ENCODE measurements at regions not wholly inside any gene's neighbourhood (a gene's known extent, or its start where the extent isn't known, plus 50 kb on each side); places are given as distances from the start of the nearest gene placed in this dataset.

- Histone ChIP-seq H3K36me3 (ENCODE audit: insufficient read depth, low read length) (no peaks in the 10 kb centered on the region), H3K79me2 (ENCODE audit: insufficient read depth, low read length) (no peaks in the 10 kb centered on the region), H2AFZ (ENCODE audit: low read length) (no peak overlapping the region), H3K9ac (ENCODE audit: low read depth, low read length, poor library complexity, severe bottlenecking) (no peak overlapping the region), H3K4me3 (ENCODE audit: low read length, poor library complexity, severe bottlenecking) (no peak overlapping the region), H3K4me1 (ENCODE audit: insufficient read depth, low read length, poor library complexity, severe bottlenecking) (no peaks in the 10 kb centered on the region), H3K9me2 (replicated peaks; ENCODE audit: low read depth, low read length) (no peaks in the 10 kb centered on the region), H3K27me3 (ENCODE audit: insufficient read depth, low read length, poor library complexity, severe bottlenecking) (no peaks in the 10 kb centered on the region), H4K20me1 (ENCODE audit: insufficient read depth, low read length, poor library complexity, severe bottlenecking) (no peaks in the 10 kb centered on the region), H3K4me2 (ENCODE audit: low read depth, low read length, poor library complexity, severe bottlenecking) (no peak overlapping the region), H3F3A (ENCODE audit: low read depth) (no peaks in the 10 kb centered on the region), H3K9me3 (ENCODE audit: insufficient read depth, low read depth, low read length) (no peaks in the 10 kb centered on the region)
- no peak for TF ChIP-seq EZH2phosphoT487 (IDR thresholded peaks at IDR 0.05; ENCODE audit: borderline replicate concordance)
- no peak for TF ChIP-seq CTCF (conservative IDR thresholded peaks at IDR 0.05; ENCODE audit: low read length)
These were observed 316.6 kb downstream of the FIGN start for GRCh38 chr2:163419000-163419830.

GRCh38 chr2:163417596-163418337, 318.0 kb downstream of the FIGN start:
- no peaks in the 10 kb centered on the region for H3K27me3 ChIP-seq (ENCODE audit: insufficient read depth, low read length, poor library complexity, severe bottlenecking)
- H3K36me3 ChIP-seq (ENCODE audit: insufficient read depth, low read length), result no peaks in the 10 kb centered on the region
- no peaks in the 10 kb centered on the region for H3K4me1 ChIP-seq (ENCODE audit: insufficient read depth, low read length, poor library complexity, severe bottlenecking)
- no peaks in the 10 kb centered on the region for H3F3A ChIP-seq (ENCODE audit: low read depth)
- H3K9me3 ChIP-seq (ENCODE audit: insufficient read depth, low read depth, low read length), result no peaks in the 10 kb centered on the region
- H3K4me2 ChIP-seq (ENCODE audit: low read depth, low read length, poor library complexity, severe bottlenecking), result no peak overlapping the region
- H2AFZ ChIP-seq (ENCODE audit: low read length), result no peak overlapping the region
- H4K20me1 ChIP-seq (ENCODE audit: insufficient read depth, low read length, poor library complexity, severe bottlenecking), result no peaks in the 10 kb centered on the region
- no peak overlapping the region for H3K9ac ChIP-seq (ENCODE audit: low read depth, low read length, poor library complexity, severe bottlenecking)
- H3K4me3 ChIP-seq (ENCODE audit: low read length, poor library complexity, severe bottlenecking), result no peak overlapping the region
- TF ChIP-seq CTCF (conservative IDR thresholded peaks at IDR 0.05; ENCODE audit: low read length) (no peak), EZH2phosphoT487 (IDR thresholded peaks at IDR 0.05; ENCODE audit: borderline replicate concordance) (no peak)
- no peaks in the 10 kb centered on the region for H3K79me2 ChIP-seq (ENCODE audit: insufficient read depth, low read length)
- no peaks in the 10 kb centered on the region for H3K9me2 ChIP-seq (replicated peaks; ENCODE audit: low read depth, low read length)

- H3K9me3 ChIP-seq (ENCODE audit: insufficient read depth, low read depth, low read length), result no peaks in the 10 kb centered on the region
- H3K4me1 ChIP-seq (ENCODE audit: insufficient read depth, low read length, poor library complexity, severe bottlenecking), result no peaks in the 10 kb centered on the region
- no peaks in the 10 kb centered on the region for H3F3A ChIP-seq (ENCODE audit: low read depth)
- TF ChIP-seq CTCF (conservative IDR thresholded peaks at IDR 0.05; ENCODE audit: low read length) (no peak), EZH2phosphoT487 (IDR thresholded peaks at IDR 0.05; ENCODE audit: borderline replicate concordance) (no peak)
- no peak overlapping the region for H3K4me3 ChIP-seq (ENCODE audit: low read length, poor library complexity, severe bottlenecking)
- H3K9me2 ChIP-seq (replicated peaks; ENCODE audit: low read depth, low read length), result no peaks in the 10 kb centered on the region
- H2AFZ ChIP-seq (ENCODE audit: low read length), result no peak overlapping the region
- no peak overlapping the region for H3K9ac ChIP-seq (ENCODE audit: low read depth, low read length, poor library complexity, severe bottlenecking)
- H3K36me3 ChIP-seq (ENCODE audit: insufficient read depth, low read length), result no peaks in the 10 kb centered on the region
- no peak overlapping the region for H3K4me2 ChIP-seq (ENCODE audit: low read depth, low read length, poor library complexity, severe bottlenecking)
- H3K27me3 ChIP-seq (ENCODE audit: insufficient read depth, low read length, poor library complexity, severe bottlenecking), result no peaks in the 10 kb centered on the region
- no peaks in the 10 kb centered on the region for H3K79me2 ChIP-seq (ENCODE audit: insufficient read depth, low read length)
- no peaks in the 10 kb centered on the region for H4K20me1 ChIP-seq (ENCODE audit: insufficient read depth, low read length, poor library complexity, severe bottlenecking)
These were observed 321.7 kb downstream of the FIGN start for GRCh38 chr2:163414121-163414520.
